ENCODE measurements at regions not wholly inside any gene's neighbourhood (a gene's known extent, or its start where the extent isn't known, plus 50 kb on each side); places are given as distances from the start of the nearest gene placed in this dataset.

DNA sequence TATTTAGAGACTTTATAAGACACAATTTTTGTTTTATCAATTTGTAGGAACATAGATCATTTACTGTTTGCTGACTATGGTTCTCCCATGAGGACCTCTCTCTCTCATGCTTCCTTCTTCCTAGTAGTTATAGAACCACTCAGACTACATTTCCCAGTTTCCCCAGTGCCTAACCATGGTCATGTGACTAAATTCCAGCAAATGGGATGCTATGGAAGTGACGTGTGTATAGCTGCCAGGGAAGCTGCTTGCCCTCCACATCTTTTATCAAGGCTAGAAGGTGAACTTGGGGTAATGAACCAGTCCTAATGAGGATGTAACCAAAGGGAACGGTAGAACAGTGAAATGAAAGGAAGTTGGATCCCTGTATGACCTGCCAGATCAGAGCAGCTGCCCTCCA, 184.0 kb downstream of the MIS18A start (continued):
- TF ChIP-seq, protein P1, sequence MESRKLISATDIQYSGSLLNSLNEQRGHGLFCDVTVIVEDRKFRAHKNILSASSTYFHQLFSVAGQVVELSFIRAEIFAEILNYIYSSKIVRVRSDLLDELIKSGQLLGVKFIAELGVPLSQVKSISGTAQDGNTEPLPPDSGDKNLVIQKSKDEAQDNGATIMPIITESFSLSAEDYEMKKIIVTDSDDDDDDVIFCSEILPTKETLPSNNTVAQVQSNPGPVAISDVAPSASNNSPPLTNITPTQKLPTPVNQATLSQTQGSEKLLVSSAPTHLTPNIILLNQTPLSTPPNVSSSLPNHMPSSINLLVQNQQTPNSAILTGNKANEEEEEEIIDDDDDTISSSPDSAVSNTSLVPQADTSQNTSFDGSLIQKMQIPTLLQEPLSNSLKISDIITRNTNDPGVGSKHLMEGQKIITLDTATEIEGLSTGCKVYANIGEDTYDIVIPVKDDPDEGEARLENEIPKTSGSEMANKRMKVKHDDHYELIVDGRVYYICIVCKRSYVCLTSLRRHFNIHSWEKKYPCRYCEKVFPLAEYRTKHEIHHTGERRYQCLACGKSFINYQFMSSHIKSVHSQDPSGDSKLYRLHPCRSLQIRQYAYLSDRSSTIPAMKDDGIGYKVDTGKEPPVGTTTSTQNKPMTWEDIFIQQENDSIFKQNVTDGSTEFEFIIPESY (IDR thresholded peaks at IDR 0.05): no peak
- TF ChIP-seq FOXM1 (IDR thresholded peaks at IDR 0.05; ENCODE audit: low read depth, low read length) (no peak), JUNB (IDR thresholded peaks at IDR 0.05) (no peak), ZNF384 (IDR thresholded peaks at IDR 0.05; ENCODE audit: borderline replicate concordance, low read depth, low read length) (no peak), CHD1 (IDR thresholded peaks at IDR 0.05; ENCODE audit: low read depth, low read length) (no peak), SMAD1 (IDR thresholded peaks at IDR 0.05; ENCODE audit: low read depth, partially characterized antibody) (no peak)
- TF ChIP-seq, protein P2, sequence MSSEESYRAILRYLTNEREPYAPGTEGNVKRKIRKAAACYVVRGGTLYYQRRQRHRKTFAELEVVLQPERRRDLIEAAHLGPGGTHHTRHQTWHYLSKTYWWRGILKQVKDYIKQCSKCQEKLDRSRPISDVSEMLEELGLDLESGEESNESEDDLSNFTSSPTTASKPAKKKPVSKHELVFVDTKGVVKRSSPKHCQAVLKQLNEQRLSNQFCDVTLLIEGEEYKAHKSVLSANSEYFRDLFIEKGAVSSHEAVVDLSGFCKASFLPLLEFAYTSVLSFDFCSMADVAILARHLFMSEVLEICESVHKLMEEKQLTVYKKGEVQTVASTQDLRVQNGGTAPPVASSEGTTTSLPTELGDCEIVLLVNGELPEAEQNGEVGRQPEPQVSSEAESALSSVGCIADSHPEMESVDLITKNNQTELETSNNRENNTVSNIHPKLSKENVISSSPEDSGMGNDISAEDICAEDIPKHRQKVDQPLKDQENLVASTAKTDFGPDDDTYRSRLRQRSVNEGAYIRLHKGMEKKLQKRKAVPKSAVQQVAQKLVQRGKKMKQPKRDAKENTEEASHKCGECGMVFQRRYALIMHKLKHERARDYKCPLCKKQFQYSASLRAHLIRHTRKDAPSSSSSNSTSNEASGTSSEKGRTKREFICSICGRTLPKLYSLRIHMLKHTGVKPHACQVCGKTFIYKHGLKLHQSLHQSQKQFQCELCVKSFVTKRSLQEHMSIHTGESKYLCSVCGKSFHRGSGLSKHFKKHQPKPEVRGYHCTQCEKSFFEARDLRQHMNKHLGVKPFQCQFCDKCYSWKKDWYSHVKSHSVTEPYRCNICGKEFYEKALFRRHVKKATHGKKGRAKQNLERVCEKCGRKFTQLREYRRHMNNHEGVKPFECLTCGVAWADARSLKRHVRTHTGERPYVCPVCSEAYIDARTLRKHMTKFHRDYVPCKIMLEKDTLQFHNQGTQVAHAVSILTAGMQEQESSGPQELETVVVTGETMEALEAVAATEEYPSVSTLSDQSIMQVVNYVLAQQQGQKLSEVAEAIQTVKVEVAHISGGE (CRISPR knock-in tag; IDR thresholded peaks at IDR 0.05): no peak
